Right kidney (tissue), 1 donor: ENCODE measurements at regions not wholly inside any gene's neighbourhood (a gene's known extent, or its start where the extent isn't known, plus 50 kb on each side); places are given as distances from the start of the nearest gene placed in this dataset.

ENCODE experiments used
- DNase-seq: peaks from one replicate; pipeline ENCODE4 v3.0.0-alpha.2; 2016

GRCh38 chr1:230005040-230005439, 62.0 kb upstream of the GALNT2 start:
- DNase-seq, result no peak

GRCh38 chr1:230008721-230009120, 58.3 kb upstream of the GALNT2 start:
- no peak for DNase-seq

GRCh38 chr1:230009611-230010313, 57.3 kb upstream of the GALNT2 start:
- DNase-seq, result no peak

GRCh38 chr1:230010603-230011332, 56.3 kb upstream of the GALNT2 start:
- DNase-seq, result no peak

- no peak for DNase-seq
Measured at GRCh38 chr1:230011333-230012092, 55.5 kb upstream of the GALNT2 start.

- no peak for DNase-seq
Measured at GRCh38 chr1:230012093-230012393, 55.0 kb upstream of the GALNT2 start.

GRCh38 chr1:230012741-230013140, 54.3 kb upstream of the GALNT2 start:
- no peak for DNase-seq

- DNase-seq, result no peak
Measured at GRCh38 chr1:230016159-230016558, 50.9 kb upstream of the GALNT2 start.
